Endothelial cell of umbilical vein (primary cell): ENCODE measurements at regions not wholly inside any gene's neighbourhood (a gene's known extent, or its start where the extent isn't known, plus 50 kb on each side); places are given as distances from the start of the nearest gene placed in this dataset.

Experiments
- BruUV-seq: library from RNA; stranded (reverse); fragments of 400-500 nt; replicated peaks from 2 replicates; lab custom pipeline; 2021; lab: Mats Ljungman, UMichigan
- CTCF ChIA-PET: fragments of 300-600, 350-600 bp; sonication (Branson Sonifier 250); formaldehyde crosslinking; loops from one replicate; lab custom pipeline; 2021; ENCODE audit warnings: antibody characterized with exemption, inconsistent platforms; lab: Charles Lee
- POLR2A ChIA-PET: fragments of 300-600, 350-600 bp; sonication (Branson Sonifier 250); formaldehyde crosslinking; loops from one replicate; lab custom pipeline; 2021; ENCODE audit warnings: antibody characterized with exemption, inconsistent platforms; lab: Charles Lee
- DNase-seq: peaks from one replicate; pipeline ENCODE4 v3.0.0-alpha.2; 2011; ENCODE audit warnings: low read depth, low spot score
- FAIRE-seq: peaks from 2 replicates; lab custom pipeline; 2011; peaks lifted over from hg19 to GRCh38; lab: Jason Lieb, UNC
- H2AFZ ChIP-seq: 2 replicates; pipeline ENCODE4 v1.6.0; 2012; ENCODE audit warnings: low read depth, low read length, control low read depth, inconsistent platforms
- H3K27ac ChIP-seq: 2 replicates; pipeline ENCODE4 v1.5.1; 2011; ENCODE audit warnings: low read depth, mild to moderate bottlenecking, control low read depth, low read length, moderate library complexity; ENCODE audit not compliant: insufficient read depth
- H3K27me3 ChIP-seq, 2 experiments: 2 replicates each; pipeline versions ENCODE4 v1.6.0 to v1.6.1; 2011; ENCODE audit warnings: low read length in 2 of 2, mixed read lengths in 1 of 2; ENCODE audit not compliant: control insufficient read depth in 2 of 2, insufficient read depth in 2 of 2
- H3K36me3 ChIP-seq, 2 experiments: 2 replicates in 1 of 2; 3 replicates in 1 of 2; pipeline ENCODE4 v1.5.1; 2011; ENCODE audit warnings: low read length in 2 of 2, mild to moderate bottlenecking in 1 of 2, moderate library complexity in 1 of 2; ENCODE audit not compliant: control insufficient read depth in 2 of 2, insufficient read depth in 2 of 2; ENCODE audit errors: extremely low read depth in 1 of 2
- H3K4me1 ChIP-seq: 3 replicates; pipeline ENCODE4 v1.5.1; 2011; ENCODE audit warnings: mild to moderate bottlenecking, low read length; ENCODE audit not compliant: control insufficient read depth, insufficient read depth; ENCODE audit errors: extremely low read depth
- H3K4me2 ChIP-seq: 2 replicates; pipeline ENCODE4 v1.6.1; 2011; ENCODE audit warnings: low read length, control low read depth, mixed read lengths; ENCODE audit not compliant: insufficient read depth
- H3K4me3 ChIP-seq, 3 experiments: fragments of 200-600 bp in 1 of 3; sonication (generic), shearing (Covaris generic) in 1 of 3; replicated peaks in 1 of 3; 2 replicates each; pipeline ENCODE4 v1.5.1; 2011 to 2016; ENCODE audit warnings: control low read depth in 3 of 3, low read length in 3 of 3, mild to moderate bottlenecking in 2 of 3, inconsistent platforms in 1 of 3, low read depth in 1 of 3, moderate library complexity in 1 of 3; ENCODE audit not compliant: insufficient read depth in 1 of 3
- H3K79me2 ChIP-seq: 2 replicates; pipeline ENCODE4 v1.6.0; 2012; ENCODE audit warnings: low read length, inconsistent platforms; ENCODE audit not compliant: control insufficient read depth, insufficient read depth
- H3K9ac ChIP-seq: replicated peaks from 2 replicates; pipeline ENCODE3; 2011; ENCODE audit warnings: low read length, control low read depth; ENCODE audit not compliant: insufficient read depth; ENCODE audit errors: extremely low read depth
- H3K9me1 ChIP-seq: replicated peaks from 3 replicates; pipeline ENCODE4 v1.6.0; 2011; ENCODE audit warnings: mild to moderate bottlenecking, low read length; ENCODE audit not compliant: control insufficient read depth, insufficient read depth; ENCODE audit errors: extremely low read depth
- H3K9me3 ChIP-seq: replicated peaks from 2 replicates; pipeline ENCODE4 v1.5.1; 2012; ENCODE audit warnings: low read length, inconsistent platforms; ENCODE audit not compliant: control insufficient read depth, insufficient read depth
- H4K20me1 ChIP-seq: replicated peaks from 2 replicates; pipeline ENCODE3; 2011; ENCODE audit warnings: mild to moderate bottlenecking, low read length; ENCODE audit not compliant: control insufficient read depth, insufficient read depth; ENCODE audit errors: extremely low read depth
- EZH2 ChIP-seq: IDR thresholded peaks from 2 replicates; pipeline ENCODE4 v1.6.1; 2012; ENCODE audit warnings: borderline replicate concordance, low read depth, mild to moderate bottlenecking, moderate library complexity, low read length, inconsistent platforms; ENCODE audit not compliant: severe bottlenecking
- FOS ChIP-seq: IDR thresholded peaks from 2 replicates; pipeline ENCODE4 v1.6.1; 2011; ENCODE audit warnings: mild to moderate bottlenecking, low read length, moderate library complexity, borderline replicate concordance; ENCODE audit not compliant: insufficient read depth
- GATA2 ChIP-seq: IDR thresholded peaks from 2 replicates; pipeline ENCODE4 v1.7.0; 2011; ENCODE audit warnings: low read depth, mild to moderate bottlenecking, moderate library complexity, mixed read lengths, low read length; ENCODE audit not compliant: insufficient read length, insufficient read depth
- JUN ChIP-seq: IDR thresholded peaks from 2 replicates; pipeline ENCODE4 v1.6.1; 2011; ENCODE audit warnings: borderline replicate concordance, low read depth; ENCODE audit not compliant: insufficient read length, insufficient read depth
- MYC ChIP-seq: IDR thresholded peaks from one replicate; pipeline ENCODE4 v1.6.1; 2011; ENCODE audit warnings: mild to moderate bottlenecking, low read depth, low read length
- POLR2A ChIP-seq: IDR thresholded peaks from 2 replicates; pipeline ENCODE4 v1.6.1; 2012; ENCODE audit warnings: low read depth, mild to moderate bottlenecking, control low read depth, low read length
- POLR2AphosphoS5 ChIP-seq: IDR thresholded peaks from 2 replicates; pipeline ENCODE4 v1.6.1; 2012; ENCODE audit warnings: low read depth, mild to moderate bottlenecking, control low read depth, low read length, moderate library complexity; ENCODE audit not compliant: insufficient read depth
- dilution Hi-C: fragments of 300-500 bp; cut with MboI; formaldehyde crosslinking; loops from one replicate; pipeline ENCODE4 v1.15.0; 2019; ENCODE audit warnings: low sequenced_read_pairs; ENCODE audit not compliant: extremely low pct_ligation_motif_present
- intact Hi-C: fragments of 100-400 bp; cut with micrococcal nuclease; formaldehyde crosslinking; loops from one replicate; pipeline ENCODE4 v1.10.0; 2022
- TF ChIP-seq, protein P1 (sequence below): IDR thresholded peaks from 2 replicates; pipeline ENCODE4 v1.6.1; 2011; ENCODE audit not compliant: insufficient read depth, insufficient read length
- TF ChIP-seq, protein P2 (sequence below), 2 donors: IDR thresholded peaks; 1 replicate in 1 of 2; 2 replicates in 1 of 2; pipeline ENCODE4 v1.5.1; 2011; ENCODE audit warnings: low read length in 2 of 2, mild to moderate bottlenecking in 2 of 2, moderate library complexity in 2 of 2, control low read depth in 1 of 2, inconsistent platforms in 1 of 2, low read depth in 1 of 2; ENCODE audit not compliant: insufficient read depth in 1 of 2; ENCODE audit errors: extremely low read depth in 1 of 2

DNA sequence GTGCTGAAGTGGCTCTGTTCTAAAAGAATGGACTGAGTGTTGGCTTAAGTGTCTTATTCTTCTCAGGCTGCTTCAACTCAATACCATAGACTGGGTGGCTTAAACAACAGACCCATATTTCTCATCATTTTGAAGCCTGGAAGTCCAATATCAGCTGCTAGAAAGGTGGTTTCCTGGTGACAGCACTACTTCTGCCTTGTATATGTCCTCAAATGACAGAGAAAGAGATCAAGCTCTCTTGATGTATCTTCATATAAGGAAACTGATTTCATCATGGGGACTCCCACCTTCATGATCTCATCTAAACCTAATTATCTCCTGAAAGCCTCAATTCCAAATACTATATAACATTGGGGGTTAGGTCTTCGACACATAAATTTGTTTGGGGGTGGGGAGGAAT is 449.7 kb upstream of the DSEL start:
- H3K36me3 ChIP-seq: no peaks in the 10 kb centered on the region
- no peak for FAIRE-seq
- no peaks in the 10 kb centered on the region for H3K27me3 ChIP-seq
- H3K4me3 ChIP-seq: no peak overlapping the region
- no peak for DNase-seq
- H3K9me3 ChIP-seq: no peaks in the 10 kb centered on the region
- H3K79me2 ChIP-seq: no peaks in the 10 kb centered on the region
- intact Hi-C loops (no loop called here), dilution Hi-C loops (no loop called here)
- no peaks in the 10 kb centered on the region for H3K9me1 ChIP-seq
- no peak overlapping the region for H2AFZ ChIP-seq
- BruUV-seq: no TSS peak
- no peaks in the 10 kb centered on the region for H3K4me1 ChIP-seq
- no peak overlapping the region for H3K27ac ChIP-seq
- TF ChIP-seq EZH2 (no peak), GATA2 (no peak), MYC (no peak), FOS (no peak), POLR2A (no peak), JUN (no peak), POLR2AphosphoS5 (no peak)
- TF ChIP-seq, protein P1, sequence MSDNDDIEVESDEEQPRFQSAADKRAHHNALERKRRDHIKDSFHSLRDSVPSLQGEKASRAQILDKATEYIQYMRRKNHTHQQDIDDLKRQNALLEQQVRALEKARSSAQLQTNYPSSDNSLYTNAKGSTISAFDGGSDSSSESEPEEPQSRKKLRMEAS: no peak
- TF ChIP-seq, protein P2, sequence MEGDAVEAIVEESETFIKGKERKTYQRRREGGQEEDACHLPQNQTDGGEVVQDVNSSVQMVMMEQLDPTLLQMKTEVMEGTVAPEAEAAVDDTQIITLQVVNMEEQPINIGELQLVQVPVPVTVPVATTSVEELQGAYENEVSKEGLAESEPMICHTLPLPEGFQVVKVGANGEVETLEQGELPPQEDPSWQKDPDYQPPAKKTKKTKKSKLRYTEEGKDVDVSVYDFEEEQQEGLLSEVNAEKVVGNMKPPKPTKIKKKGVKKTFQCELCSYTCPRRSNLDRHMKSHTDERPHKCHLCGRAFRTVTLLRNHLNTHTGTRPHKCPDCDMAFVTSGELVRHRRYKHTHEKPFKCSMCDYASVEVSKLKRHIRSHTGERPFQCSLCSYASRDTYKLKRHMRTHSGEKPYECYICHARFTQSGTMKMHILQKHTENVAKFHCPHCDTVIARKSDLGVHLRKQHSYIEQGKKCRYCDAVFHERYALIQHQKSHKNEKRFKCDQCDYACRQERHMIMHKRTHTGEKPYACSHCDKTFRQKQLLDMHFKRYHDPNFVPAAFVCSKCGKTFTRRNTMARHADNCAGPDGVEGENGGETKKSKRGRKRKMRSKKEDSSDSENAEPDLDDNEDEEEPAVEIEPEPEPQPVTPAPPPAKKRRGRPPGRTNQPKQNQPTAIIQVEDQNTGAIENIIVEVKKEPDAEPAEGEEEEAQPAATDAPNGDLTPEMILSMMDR (IDR thresholded peaks at IDR 0.05; ENCODE audit: extremely low read depth in 1 of 2, insufficient read depth in 1 of 2, low read depth in 1 of 2, low read length in 2 of 2): no peak
- CTCF ChIA-PET: no interaction called here
- POLR2A ChIA-PET: no interaction called here
- H3K4me2 ChIP-seq: no peak overlapping the region
- H3K9ac ChIP-seq: no peak overlapping the region
- no peaks in the 10 kb centered on the region for H4K20me1 ChIP-seq
